CD4-positive, CD25-positive, alpha-beta regulatory T cell (primary cell): ENCODE measurements at regions not wholly inside any gene's neighbourhood (a gene's known extent, or its start where the extent isn't known, plus 50 kb on each side); places are given as distances from the start of the nearest gene placed in this dataset.

Experiments used
- ATAC-seq, 2 donors: fragments of 150-1000 bp; cut with Tn5 transposase; one replicate each; pipeline ENCODE4 v1.10.0; 2021; ENCODE audit warnings: low read depth in 2 of 2, moderate number of reproducible peaks in 2 of 2, moderate library complexity in 1 of 2
- DNase-seq, 3 donors: peaks; one replicate each; pipeline versions ENCODE4 v3.0.0 to v3.0.0-alpha.2; 2012 to 2022; ENCODE audit warnings: mixed read lengths in 1 of 3
- H3K27ac ChIP-seq: one replicate; pipeline ENCODE4 v1.7.0; 2013; ENCODE audit warnings: mild to moderate bottlenecking, low read length; ENCODE audit not compliant: insufficient read depth, poor library complexity, severe bottlenecking
- H3K27me3 ChIP-seq: one replicate; pipeline ENCODE4 v1.7.0; 2013; ENCODE audit warnings: low read length; ENCODE audit not compliant: control insufficient read depth, insufficient read depth
- H3K36me3 ChIP-seq: one replicate; pipeline ENCODE4 v1.7.0; 2013; ENCODE audit warnings: mild to moderate bottlenecking, low read length, moderate library complexity; ENCODE audit not compliant: control insufficient read depth, insufficient read depth
- H3K4me1 ChIP-seq: 2 replicates; pipeline ENCODE4 v1.7.0; 2013; ENCODE audit warnings: mild to moderate bottlenecking, low read length; ENCODE audit not compliant: insufficient read depth, control insufficient read depth, poor library complexity, severe bottlenecking
- H3K4me3 ChIP-seq: one replicate; pipeline ENCODE4 v1.7.0; 2013; ENCODE audit warnings: low read depth, mild to moderate bottlenecking, low read length, moderate library complexity
- H3K9me3 ChIP-seq, 2 experiments: 1 replicate in 1 of 2; 2 replicates in 1 of 2; pipeline ENCODE4 v1.7.0; 2013; ENCODE audit warnings: low read length in 2 of 2, mild to moderate bottlenecking in 1 of 2, moderate library complexity in 1 of 2; ENCODE audit not compliant: control insufficient read depth in 2 of 2
- H3K27ac Mint-ChIP-seq, 3 donors: one replicate each; pipeline ENCODE4 v1.8.0; 2020 to 2022; ENCODE audit warnings: mild to moderate bottlenecking in 3 of 3, mixed read lengths in 3 of 3, moderate library complexity in 2 of 3
- H3K27me3 Mint-ChIP-seq: one replicate; pipeline ENCODE4 v1.8.0; 2022; ENCODE audit warnings: mild to moderate bottlenecking, mixed read lengths
- H3K36me3 Mint-ChIP-seq: one replicate; pipeline ENCODE4 v1.8.0; 2020; ENCODE audit warnings: mixed read lengths
- H3K4me1 Mint-ChIP-seq, 4 donors: one replicate each; pipeline ENCODE4 v1.8.0; 2020 to 2022; ENCODE audit warnings: mixed read lengths in 4 of 4, mild to moderate bottlenecking in 1 of 4
- H3K4me3 Mint-ChIP-seq, 4 donors: one replicate each; pipeline ENCODE4 v1.8.0; 2020 to 2022; ENCODE audit warnings: mild to moderate bottlenecking in 4 of 4, mixed read lengths in 4 of 4, moderate library complexity in 3 of 4
- H3K9me3 Mint-ChIP-seq, 7 donors: one replicate each; pipeline ENCODE4 v1.8.0; 2020 to 2022; ENCODE audit warnings: mixed read lengths in 7 of 7, mild to moderate bottlenecking in 3 of 7, moderate library complexity in 2 of 7

DNA sequence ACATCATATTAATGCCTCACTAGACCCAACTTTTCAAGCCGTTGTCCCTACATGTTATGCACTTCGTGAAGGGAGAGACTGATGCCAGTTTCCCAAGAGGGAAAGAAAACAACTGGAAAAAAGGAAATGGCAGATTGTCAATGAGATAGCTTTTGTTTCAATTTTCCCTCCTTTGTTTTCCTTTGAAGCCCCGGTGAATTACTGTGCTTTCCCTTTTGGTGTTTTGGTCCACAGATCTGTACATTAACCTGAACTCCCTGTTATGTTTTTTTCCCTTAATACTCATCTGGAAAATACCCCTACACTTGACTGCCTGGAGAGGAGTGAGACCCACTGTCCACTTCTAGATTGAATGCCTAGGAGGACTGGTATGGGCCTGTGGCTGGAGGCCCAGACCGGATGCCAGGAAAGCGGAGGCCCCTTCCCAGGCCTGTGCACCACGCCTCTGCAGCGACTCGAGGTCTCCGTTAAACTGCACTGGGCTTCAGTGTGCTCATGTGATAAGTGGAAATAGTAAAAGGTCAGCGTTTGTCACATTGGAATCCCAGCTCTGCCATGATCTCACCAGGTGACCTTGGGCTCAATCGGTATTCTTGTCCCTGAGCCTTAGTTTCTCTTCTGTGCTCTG lies 106.4 kb downstream of the GATA6 start:
- no peaks in the 10 kb centered on the region for H3K4me1 ChIP-seq
- peaks cover 4% of the 10 kb centered on the region for H3K27me3 Mint-ChIP-seq
- DNase-seq (no peak), ATAC-seq (no peak)
- no peaks in the 10 kb centered on the region for H3K9me3 ChIP-seq
- no peak overlapping the region for H3K4me3 Mint-ChIP-seq
- H3K36me3 ChIP-seq: no peaks in the 10 kb centered on the region
- no peaks in the 10 kb centered on the region for H3K27me3 ChIP-seq
- H3K27ac Mint-ChIP-seq: no peak overlapping the region
- no peak overlapping the region for H3K27ac ChIP-seq
- no peaks in the 10 kb centered on the region for H3K36me3 Mint-ChIP-seq
- peaks cover 0 to 3% (median 0%) of the 10 kb centered on the region in 7 donors for H3K9me3 Mint-ChIP-seq
- no peak overlapping the region for H3K4me3 ChIP-seq
- H3K4me1 Mint-ChIP-seq: no peaks in the 10 kb centered on the region

GRCh38 chr18:22273101-22274039 lies 104.0 kb downstream of the GATA6 start:
- ATAC-seq (no peak), DNase-seq (no peak)
- no peaks in the 10 kb centered on the region for H3K36me3 Mint-ChIP-seq
- peaks cover 0 to 2% (median 0%) of the 10 kb centered on the region in 7 donors for H3K9me3 Mint-ChIP-seq
- no peaks in the 10 kb centered on the region for H3K36me3 ChIP-seq
- H3K27ac ChIP-seq: no peak overlapping the region
- no peaks in the 10 kb centered on the region for H3K4me1 ChIP-seq
- H3K4me3 ChIP-seq: no peak overlapping the region
- H3K27ac Mint-ChIP-seq: no peak overlapping the region
- H3K27me3 Mint-ChIP-seq: peaks cover 4% of the 10 kb centered on the region
- no peaks in the 10 kb centered on the region for H3K4me1 Mint-ChIP-seq
- H3K9me3 ChIP-seq: no peaks in the 10 kb centered on the region
- no peak overlapping the region for H3K4me3 Mint-ChIP-seq
- no peaks in the 10 kb centered on the region for H3K27me3 ChIP-seq

DNA sequence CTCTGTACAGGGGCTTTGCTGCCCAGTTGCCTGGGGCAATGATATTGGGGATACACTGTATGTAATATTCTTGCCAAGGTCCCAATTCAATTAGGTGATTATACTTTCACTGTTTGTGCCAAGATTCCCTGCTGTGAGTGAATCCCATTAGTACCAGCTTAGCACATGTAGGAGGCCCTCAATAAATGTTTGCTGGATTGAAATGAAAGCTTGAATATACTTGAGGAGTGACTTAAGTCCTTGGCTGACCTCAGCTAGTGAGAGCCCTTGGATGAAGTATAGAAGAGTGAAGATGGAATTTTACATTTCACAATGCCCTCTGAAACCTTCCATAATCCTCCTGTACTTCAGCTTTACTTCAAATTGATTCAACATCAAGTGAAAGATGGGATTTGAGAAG lies 102.9 kb downstream of the GATA6 start:
- DNase-seq (no peak), ATAC-seq (no peak)
- H3K9me3 ChIP-seq: no peaks in the 10 kb centered on the region
- Mint-ChIP-seq H3K9me3 (peaks cover 0 to 2% (median 0%) of the 10 kb centered on the region in 7 donors), H3K27me3 (peaks cover 4% of the 10 kb centered on the region), H3K36me3 (no peaks in the 10 kb centered on the region), H3K27ac (no peak overlapping the region), H3K4me3 (no peak overlapping the region), H3K4me1 (no peaks in the 10 kb centered on the region)
- H3K36me3 ChIP-seq: no peaks in the 10 kb centered on the region
- H3K27me3 ChIP-seq: no peaks in the 10 kb centered on the region
- no peak overlapping the region for H3K4me3 ChIP-seq
- H3K4me1 ChIP-seq: no peaks in the 10 kb centered on the region
- no peak overlapping the region for H3K27ac ChIP-seq

DNA sequence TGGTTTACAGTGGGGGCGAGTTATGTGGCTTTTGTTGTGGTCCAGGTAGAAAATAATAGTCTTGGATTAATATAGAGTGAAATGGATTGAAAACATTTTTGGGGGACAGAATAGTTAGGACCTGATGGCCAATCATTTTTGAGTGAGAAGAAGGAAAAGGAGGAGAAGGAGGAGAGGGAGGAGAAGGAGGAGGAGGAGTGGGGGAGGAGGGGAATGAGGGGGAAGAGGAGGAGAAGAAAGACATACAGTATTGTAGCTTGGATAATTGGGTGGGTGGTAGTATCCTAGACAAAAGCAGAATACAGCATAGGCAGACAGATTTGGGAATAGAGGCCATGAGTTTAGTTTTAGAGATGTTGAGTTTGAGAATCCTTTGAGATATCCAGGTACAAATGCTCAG lies 101.6 kb downstream of the GATA6 start:
- no peaks in the 10 kb centered on the region for H3K9me3 ChIP-seq

DNA sequence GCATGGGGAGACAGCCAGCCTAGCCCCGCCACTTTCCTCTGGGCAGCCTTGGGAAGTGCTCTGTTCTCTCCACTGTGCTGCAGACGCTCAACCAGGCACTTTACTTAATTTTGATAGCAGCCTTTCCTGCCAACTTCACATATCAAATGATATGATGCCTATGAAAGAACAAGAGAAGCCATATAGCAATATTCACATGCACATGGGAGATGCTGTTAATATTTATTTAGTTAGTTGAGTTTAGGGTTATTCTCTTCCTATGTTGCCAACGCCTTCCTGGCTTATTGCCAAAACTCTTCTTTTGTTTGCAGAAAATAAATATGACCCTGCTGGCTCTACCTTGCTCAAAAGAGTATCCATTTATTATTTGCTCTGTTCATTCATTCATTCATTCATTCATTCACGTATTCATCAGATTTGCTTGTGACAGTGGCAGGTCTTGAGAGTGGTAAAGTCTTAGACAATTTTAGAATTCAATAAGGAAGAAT lies 99.3 kb downstream of the GATA6 start:
- H3K36me3 Mint-ChIP-seq: no peaks in the 10 kb centered on the region
- no peak overlapping the region for H3K27ac ChIP-seq
- no peak overlapping the region for H3K4me3 ChIP-seq
- peaks cover 4% of the 10 kb centered on the region for H3K27me3 Mint-ChIP-seq
- H3K27ac Mint-ChIP-seq: no peak overlapping the region
- peaks cover 0 to 4% (median 1%) of the 10 kb centered on the region in 7 donors for H3K9me3 Mint-ChIP-seq
- H3K4me3 Mint-ChIP-seq: no peak overlapping the region
- H3K27me3 ChIP-seq: no peaks in the 10 kb centered on the region
- H3K9me3 ChIP-seq: no peaks in the 10 kb centered on the region
- no peaks in the 10 kb centered on the region for H3K4me1 ChIP-seq
- H3K36me3 ChIP-seq: no peaks in the 10 kb centered on the region
- ATAC-seq: no peak
- H3K4me1 Mint-ChIP-seq: peaks cover 0 to 1% (median 0%) of the 10 kb centered on the region in 4 donors
- no peak for DNase-seq

More for the DNA sequence above, 101.6 kb downstream of the GATA6 start:
- Mint-ChIP-seq H3K27ac (no peak overlapping the region), H3K36me3 (no peaks in the 10 kb centered on the region), H3K27me3 (peaks cover 4% of the 10 kb centered on the region), H3K4me1 (no peaks in the 10 kb centered on the region), H3K9me3 (peaks cover 0 to 2% (median 0%) of the 10 kb centered on the region in 7 donors), H3K4me3 (no peak overlapping the region)
- Histone ChIP-seq H3K36me3 (no peaks in the 10 kb centered on the region), H3K4me1 (no peaks in the 10 kb centered on the region), H3K27ac (no peak overlapping the region), H3K4me3 (no peak overlapping the region), H3K27me3 (no peaks in the 10 kb centered on the region)
- DNase-seq (no peak), ATAC-seq (no peak)

GRCh38 chr18:22267697-22268096 lies 98.3 kb downstream of the GATA6 start:
- Histone ChIP-seq H3K36me3 (no peaks in the 10 kb centered on the region), H3K27me3 (no peaks in the 10 kb centered on the region), H3K4me3 (no peak overlapping the region), H3K4me1 (no peaks in the 10 kb centered on the region), H3K9me3 (no peaks in the 10 kb centered on the region), H3K27ac (no peak overlapping the region)
- peaks cover 0 to 4% (median 1%) of the 10 kb centered on the region in 7 donors for H3K9me3 Mint-ChIP-seq
- no peak for DNase-seq
- peaks cover 4% of the 10 kb centered on the region for H3K27me3 Mint-ChIP-seq
- no peak for ATAC-seq
- peaks cover 0 to 1% (median 0%) of the 10 kb centered on the region in 4 donors for H3K4me1 Mint-ChIP-seq
- no peak overlapping the region for H3K4me3 Mint-ChIP-seq
- H3K36me3 Mint-ChIP-seq: no peaks in the 10 kb centered on the region
- H3K27ac Mint-ChIP-seq: no peak overlapping the region

- Histone ChIP-seq H3K9me3 (no peaks in the 10 kb centered on the region), H3K4me1 (no peaks in the 10 kb centered on the region), H3K27me3 (no peaks in the 10 kb centered on the region), H3K4me3 (no peak overlapping the region), H3K36me3 (no peaks in the 10 kb centered on the region), H3K27ac (no peak overlapping the region)
- Mint-ChIP-seq H3K27ac (no peak overlapping the region), H3K4me1 (peaks cover 0 to 1% (median 0%) of the 10 kb centered on the region in 4 donors), H3K9me3 (peaks cover 0 to 4% (median 1%) of the 10 kb centered on the region in 7 donors), H3K4me3 (no peak overlapping the region), H3K36me3 (no peaks in the 10 kb centered on the region), H3K27me3 (no peaks in the 10 kb centered on the region)
- ATAC-seq (no peak), DNase-seq (no peak)
Measured at GRCh38 chr18:22267225-22267624, 97.8 kb downstream of the GATA6 start.
